HG02642 (cell line): ENCODE measurements at regions not wholly inside any gene's neighbourhood (a gene's known extent, or its start where the extent isn't known, plus 50 kb on each side); places are given as distances from the start of the nearest gene placed in this dataset.

Experiments
- ATAC-seq: cut with Tn5 transposase; IDR thresholded peaks from one replicate; pipeline ENCODE4 v1.9.1; 2021; ENCODE audit warnings: mild to moderate bottlenecking; ENCODE audit not compliant: unreplicated experiment, poor library complexity

- ATAC-seq = no peak
Observed at GRCh38 chr15:37652646-37653417, 281.6 kb upstream of the TMCO5A start.

- no peak for ATAC-seq
Observed at GRCh38 chr15:37678124-37678523, 256.3 kb upstream of the TMCO5A start.

GRCh38 chr15:37679627-37680026 is 254.8 kb upstream of the TMCO5A start:
- ATAC-seq = no peak

GRCh38 chr15:37682304-37682703 is 252.1 kb upstream of the TMCO5A start:
- no peak for ATAC-seq

- ATAC-seq = no peak
Observed at GRCh38 chr15:37691911-37692310, 242.5 kb upstream of the TMCO5A start.

GRCh38 chr15:37693926-37694325 is 240.5 kb upstream of the TMCO5A start:
- ATAC-seq = no peak

- ATAC-seq = no peak
Observed at GRCh38 chr15:37695719-37696118, 238.7 kb upstream of the TMCO5A start.

GRCh38 chr15:37698679-37699078 is 235.8 kb upstream of the TMCO5A start:
- no peak for ATAC-seq

- no peak for ATAC-seq
Observed at GRCh38 chr15:37701230-37701629, 233.2 kb upstream of the TMCO5A start.

GRCh38 chr15:37709669-37710068 is 224.8 kb upstream of the TMCO5A start:
- ATAC-seq = no peak

- ATAC-seq = no peak
Observed at GRCh38 chr15:37715101-37715500, 219.3 kb upstream of the TMCO5A start.

GRCh38 chr15:37720267-37720666 is 214.2 kb upstream of the TMCO5A start:
- no peak for ATAC-seq

GRCh38 chr15:37731146-37731746 is 203.2 kb upstream of the TMCO5A start:
- no peak for ATAC-seq

GRCh38 chr15:37733628-37734027 is 200.8 kb upstream of the TMCO5A start:
- no peak for ATAC-seq

- no peak for ATAC-seq
Observed at GRCh38 chr15:37740623-37741141, 193.8 kb upstream of the TMCO5A start.

GRCh38 chr15:37743826-37744225 is 190.6 kb upstream of the TMCO5A start:
- no peak for ATAC-seq

GRCh38 chr15:37744521-37744920 is 189.9 kb upstream of the TMCO5A start:
- ATAC-seq = no peak

- no peak for ATAC-seq
Observed at GRCh38 chr15:37751401-37751800, 183.0 kb upstream of the TMCO5A start.

- no peak for ATAC-seq
Observed at GRCh38 chr15:37756407-37756806, 178.0 kb upstream of the TMCO5A start.

- no peak for ATAC-seq
Observed at GRCh38 chr15:37758412-37758811, 176.0 kb upstream of the TMCO5A start.

- peak; percentile 87 for ATAC-seq
Observed at GRCh38 chr15:37764733-37765191, 169.7 kb upstream of the TMCO5A start.

GRCh38 chr15:37765786-37766185 is 168.7 kb upstream of the TMCO5A start:
- no peak for ATAC-seq
